ENCODE measurements at regions not wholly inside any gene's neighbourhood (a gene's known extent, or its start where the extent isn't known, plus 50 kb on each side); places are given as distances from the start of the nearest gene placed in this dataset.
"Not testable (repeated sequence)": the region's sequence is repeated elsewhere in the genome, so short reads cannot be mapped to it uniquely, and the experiment has no call there.

DNA sequence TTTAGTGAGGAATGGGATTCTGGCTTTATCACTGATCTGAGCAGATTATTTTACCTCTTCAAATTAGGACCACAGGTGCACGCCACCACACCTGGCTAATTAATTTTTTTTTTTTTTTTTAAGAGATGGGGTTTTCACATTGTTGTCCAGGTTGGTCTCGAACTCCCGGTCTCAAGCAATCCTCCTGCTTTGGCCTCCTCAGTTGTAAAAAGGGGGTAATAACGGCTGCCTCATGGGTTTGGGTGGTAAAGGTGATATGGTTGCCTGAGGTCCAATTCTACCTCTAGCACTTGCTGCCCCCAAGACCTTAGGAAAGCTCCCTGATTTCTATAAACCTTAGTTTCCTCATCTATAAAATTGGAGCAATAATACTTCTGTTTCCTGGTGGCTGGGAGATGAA lies 130.7 kb upstream of the HS3ST2 start:
- DNase-seq: no peak

DNA sequence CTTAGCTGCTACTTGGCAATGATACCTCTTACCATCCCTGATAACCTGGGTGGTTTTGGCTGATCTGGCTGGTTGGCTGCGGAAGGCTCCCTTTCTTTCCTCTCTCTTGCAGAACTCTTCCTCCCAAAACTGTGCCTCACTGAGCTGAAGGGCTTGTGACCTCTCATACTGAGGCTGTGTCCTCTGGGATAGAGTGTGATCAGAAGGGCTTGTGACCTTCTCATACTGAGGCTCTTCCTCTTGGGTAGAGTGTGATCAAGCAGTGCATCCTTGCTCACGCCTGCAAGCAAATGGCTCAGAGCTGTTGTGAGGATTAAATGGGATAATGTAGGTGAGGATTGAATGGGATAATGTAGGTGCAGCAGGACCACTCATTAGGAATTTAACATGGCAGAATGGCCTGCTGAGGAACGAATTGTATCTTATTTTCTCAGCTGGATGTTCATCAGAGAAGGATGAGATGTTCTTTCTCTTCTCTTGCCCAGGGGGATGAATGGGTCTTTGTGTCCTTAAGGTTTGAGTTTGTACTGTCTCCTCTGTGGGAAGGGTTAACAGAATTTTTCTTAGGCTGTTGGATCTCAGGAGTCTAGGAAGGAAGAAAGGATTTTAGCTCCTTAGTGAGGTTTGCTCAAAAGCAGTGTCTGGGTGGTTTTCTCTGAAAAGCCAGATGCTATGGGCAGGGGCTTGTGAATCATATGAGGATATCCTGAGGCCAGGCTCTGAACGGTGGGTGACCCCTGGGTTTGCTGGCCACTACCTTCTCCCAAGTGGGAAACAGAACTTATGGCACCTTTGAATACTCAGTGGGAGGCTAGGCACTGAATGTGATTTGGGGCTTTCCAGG lies 130.0 kb upstream of the HS3ST2 start:
- no peak for DNase-seq

DNA sequence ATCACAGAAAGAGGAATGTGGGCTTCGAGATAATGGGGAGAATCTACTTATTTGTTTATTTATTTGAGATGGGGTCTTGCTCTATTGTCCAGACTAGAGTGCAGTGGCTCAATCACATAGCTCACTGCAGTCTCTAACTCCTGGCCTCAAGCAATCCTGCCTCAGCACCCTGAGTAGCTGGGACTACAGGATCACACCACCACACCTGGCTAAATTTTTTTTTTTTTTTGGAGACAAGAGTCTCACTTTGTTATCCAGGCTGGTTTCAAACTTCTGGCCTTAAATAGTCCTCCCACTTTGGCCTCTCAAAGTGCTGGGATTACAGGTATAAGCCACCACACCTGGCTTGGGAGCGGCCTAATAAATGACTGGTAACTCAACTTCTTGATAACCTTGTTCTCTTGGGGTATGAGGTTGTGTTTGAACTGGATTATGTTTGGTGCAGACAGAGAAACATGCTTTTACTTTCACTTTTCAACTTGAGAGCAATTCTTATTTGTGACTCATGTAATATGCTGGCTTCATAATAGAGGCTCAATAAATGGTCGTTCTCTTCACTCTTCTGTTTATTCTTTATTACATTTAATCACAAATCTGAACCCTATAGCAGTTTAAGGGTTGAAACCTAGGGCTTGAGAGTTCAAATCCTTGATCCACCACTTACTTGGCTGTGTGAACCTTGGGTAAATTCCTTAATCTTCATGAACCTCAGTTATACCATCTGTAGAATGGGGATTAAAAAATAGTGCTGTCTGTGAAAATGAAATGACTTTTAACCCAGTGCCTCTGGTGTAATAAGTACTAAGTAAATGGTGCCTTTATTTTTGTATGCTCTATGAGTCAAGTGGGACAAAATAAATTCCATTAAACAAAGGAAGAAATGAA lies 129.1 kb upstream of the HS3ST2 start:
- DNase-seq: no peak

DNA sequence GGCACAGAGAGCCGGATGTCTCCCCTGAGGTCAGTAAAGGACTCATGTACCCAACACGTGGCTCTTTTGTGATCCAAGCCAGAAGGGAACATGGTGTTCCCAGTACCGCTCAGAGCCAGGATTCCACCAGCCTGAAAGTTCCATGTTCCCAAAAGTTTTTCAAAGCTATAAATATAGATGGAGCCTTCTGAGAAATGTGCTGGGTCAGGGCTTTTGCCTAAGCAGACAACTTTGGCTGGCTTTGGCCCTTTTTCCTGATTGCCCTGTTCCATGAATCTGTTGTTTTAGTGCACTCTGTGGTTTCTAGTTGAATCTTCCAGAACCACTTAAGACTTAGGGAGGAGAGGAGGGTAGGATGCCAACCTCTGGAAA lies 128.5 kb upstream of the HS3ST2 start:
- no peak for DNase-seq

DNA sequence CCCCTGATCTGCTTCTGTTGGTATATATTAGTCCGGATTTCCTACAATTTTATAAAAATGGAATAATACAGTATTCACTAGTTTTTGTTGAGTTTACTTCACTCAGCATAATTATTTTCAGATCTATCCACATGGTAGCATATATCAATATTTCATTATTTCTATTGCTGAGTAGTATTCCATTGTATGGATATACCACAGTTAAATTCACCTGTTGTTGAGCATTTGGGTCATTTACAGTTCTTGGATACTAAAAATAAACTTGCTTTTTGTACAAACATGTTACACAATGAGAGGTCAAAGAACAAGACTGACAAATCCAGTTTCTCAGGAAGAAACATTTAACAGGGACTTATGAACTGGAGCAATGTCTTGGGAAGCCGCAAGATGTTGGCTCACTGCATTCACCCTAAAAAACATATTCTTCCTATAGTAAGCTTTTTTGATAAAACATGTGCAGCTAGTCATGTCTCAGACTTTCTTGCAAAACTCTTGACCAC lies 126.9 kb upstream of the HS3ST2 start:
- DNase-seq: no peak

DNA sequence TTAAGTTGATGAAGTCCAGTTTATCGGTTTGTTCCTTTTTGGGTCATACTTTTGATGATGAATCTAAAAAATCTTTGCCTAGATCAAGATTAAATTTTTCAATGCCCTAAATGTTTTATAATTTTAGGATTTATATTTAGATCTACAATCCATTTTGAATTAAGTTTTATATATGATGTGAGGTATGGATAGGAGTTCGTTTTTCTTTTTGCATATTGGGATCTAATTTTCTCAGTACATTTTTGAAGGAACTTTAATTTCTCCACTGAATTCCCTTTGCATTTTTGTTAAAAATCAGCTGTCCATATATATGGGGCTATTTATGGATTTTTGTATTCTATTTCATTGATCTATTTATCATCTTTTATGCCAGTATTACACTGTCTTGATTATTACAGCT lies 125.5 kb upstream of the HS3ST2 start:
- DNase-seq: no peak

DNA sequence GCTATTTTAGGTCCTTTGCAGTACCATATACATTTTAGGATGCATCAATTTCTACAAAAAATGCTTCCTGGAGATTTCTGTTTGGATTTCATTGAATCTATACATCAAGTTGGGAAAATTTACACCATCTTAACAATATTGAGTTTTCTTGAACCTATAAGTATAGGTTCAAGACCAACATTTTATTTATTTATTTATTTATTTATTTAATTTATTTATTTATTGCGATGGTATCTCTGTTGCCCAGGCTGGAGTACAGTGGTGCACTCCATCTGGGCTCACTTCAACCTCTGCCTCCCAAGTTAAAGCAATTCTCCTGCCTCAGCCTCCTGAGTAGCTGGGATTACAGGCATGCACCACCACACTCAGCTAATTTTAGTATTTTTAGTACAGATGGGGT lies 125.0 kb upstream of the HS3ST2 start:
- DNase-seq: no peak

DNA sequence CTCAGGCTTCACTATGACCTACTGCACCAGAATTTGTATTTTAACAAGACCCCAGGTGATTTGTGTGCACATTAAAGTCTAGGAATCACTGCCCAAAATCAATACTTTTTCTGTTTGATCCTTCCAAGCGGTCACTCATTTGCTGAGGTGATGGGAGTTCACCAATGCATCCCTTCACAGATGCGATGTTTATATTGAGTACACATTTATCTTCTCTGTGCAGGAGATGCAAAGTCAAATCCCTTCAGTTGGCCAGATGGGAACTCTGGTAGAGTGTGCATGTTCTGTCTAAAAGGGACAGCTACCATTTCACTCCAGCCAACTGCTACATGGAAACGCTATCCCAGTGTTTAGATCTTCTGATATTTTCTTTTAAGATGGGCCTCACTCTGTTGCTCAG lies 122.6 kb upstream of the HS3ST2 start:
- no peak for DNase-seq

DNA sequence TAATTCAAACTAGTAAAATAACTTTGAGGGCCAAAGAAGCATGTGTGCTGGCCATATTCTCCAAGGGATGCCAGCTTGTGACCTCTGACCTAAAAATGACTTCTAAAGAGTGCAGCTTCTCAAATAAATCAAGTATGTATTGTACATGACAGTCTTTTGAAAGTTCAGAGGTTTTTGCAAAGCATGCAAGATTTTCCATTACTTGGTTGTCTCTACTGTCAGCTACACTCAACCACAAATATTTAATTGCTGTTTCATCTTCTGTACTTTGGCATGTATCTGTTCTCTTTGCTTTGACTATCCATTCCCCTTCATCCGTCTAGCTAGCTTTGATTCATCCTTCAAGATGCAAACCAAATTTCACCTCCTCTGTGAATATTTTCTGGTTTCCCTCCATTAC lies 121.9 kb upstream of the HS3ST2 start:
- no peak for DNase-seq

DNA sequence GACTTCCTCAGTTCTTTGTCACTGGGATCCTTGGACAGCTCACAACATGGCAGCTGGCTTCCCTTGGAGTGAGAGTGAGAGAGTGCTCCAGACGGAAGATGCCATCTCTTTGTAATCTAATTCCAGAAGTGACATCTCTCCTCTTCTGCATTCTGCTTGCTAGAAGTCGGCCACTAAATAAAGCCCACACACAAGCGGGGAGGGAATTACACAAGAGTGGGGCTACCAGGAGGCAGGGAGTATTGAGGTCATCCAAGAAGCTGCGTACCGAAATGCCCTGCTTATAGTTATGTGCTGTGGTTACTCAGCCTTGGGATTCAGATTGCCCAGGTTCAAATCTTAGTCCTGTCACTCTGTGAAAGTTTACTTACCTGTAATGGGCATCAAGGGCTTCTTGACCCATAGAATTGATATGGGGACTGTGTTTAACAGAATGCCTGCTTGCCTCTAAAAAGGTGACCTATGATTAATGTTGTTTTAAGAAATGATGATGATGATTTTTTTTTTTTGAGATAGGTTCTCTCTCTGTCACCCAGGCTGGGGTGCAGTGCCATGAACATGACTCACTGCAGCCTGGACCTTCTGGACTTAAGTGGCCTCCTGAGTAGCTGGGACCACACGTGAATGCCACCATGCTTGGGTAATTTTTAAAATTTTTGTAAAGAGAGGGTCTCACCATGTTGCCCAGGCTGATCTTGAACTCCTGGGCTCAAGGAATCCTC lies 120.9 kb upstream of the HS3ST2 start:
- no peak for DNase-seq

DNA sequence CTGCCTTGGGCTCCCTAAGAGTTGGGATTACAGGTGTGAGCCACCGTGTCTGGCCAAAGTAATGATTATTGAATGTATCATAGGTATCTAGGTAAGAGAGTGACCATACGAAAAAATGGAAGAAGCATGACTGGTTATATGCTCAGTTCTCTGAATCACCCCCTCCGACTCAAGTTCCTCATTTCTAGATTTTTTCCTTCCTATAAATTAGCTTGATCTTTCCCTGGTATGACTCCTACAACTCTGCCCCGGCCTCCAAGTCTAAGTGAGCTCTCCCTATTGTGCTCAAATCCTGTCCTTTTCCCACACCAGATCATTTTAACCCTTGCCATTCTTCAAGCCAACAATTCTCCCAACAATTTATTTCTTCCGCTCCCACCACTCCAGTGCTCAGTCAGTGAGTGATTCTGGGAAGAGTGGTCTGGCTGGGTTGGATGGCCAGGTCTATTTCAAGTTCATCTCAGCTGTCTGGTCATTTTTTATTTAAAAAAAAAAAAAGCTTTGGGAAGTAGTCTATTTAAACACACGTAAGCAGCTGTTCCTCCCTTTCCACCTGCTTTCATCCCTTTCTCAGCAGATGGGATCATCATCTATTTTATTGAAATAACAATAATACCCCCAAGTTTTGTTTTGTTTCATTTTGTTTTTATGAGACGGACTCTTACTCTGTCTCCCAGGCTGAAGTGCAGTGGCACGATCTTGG lies 120.2 kb upstream of the HS3ST2 start:
- DNase-seq: no peak

DNA sequence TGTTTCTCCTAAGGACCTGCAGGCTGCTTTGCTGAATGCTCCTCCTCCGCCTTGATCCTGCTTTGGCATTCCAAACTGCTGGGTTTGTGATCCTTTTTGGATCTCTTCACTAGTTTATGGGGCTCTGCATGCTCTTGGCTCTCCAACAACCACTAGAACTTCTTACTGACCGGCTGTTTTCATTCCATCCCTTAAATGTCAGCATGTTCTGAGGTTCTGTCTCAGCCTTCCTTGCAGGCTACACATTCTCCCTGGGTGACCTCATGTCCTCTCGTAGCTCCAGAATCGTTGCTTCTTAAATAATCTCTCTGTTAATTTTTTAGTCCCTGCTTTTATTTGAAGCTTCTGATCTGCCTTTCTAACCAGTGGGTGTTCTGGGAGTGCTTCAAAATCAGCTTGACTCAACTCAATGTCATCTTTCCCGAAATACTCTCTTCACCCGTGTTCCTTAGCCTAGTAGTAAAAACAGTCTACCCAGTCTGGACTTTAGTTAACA lies 119.0 kb upstream of the HS3ST2 start:
- DNase-seq: no peak

DNA sequence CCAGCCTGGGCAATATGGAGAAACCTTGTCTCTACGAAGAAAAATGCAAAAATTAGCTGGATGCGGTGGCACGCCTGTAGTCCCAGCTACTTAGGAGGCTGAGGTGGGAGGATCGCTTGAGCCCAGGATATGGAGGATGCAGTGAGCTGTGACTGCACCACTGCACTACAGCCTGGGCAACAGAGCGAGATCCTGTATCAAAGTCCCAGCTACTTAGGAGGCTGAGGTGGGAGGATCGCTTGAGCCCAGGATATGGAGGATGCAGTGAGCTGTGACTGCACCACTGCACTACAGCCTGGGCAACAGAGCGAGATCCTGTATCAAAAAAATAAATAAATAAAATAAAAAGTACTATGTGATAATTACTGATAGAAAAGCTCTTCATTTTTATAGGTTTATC lies 118.2 kb upstream of the HS3ST2 start:
- DNase-seq: not testable (repeated sequence)

DNA sequence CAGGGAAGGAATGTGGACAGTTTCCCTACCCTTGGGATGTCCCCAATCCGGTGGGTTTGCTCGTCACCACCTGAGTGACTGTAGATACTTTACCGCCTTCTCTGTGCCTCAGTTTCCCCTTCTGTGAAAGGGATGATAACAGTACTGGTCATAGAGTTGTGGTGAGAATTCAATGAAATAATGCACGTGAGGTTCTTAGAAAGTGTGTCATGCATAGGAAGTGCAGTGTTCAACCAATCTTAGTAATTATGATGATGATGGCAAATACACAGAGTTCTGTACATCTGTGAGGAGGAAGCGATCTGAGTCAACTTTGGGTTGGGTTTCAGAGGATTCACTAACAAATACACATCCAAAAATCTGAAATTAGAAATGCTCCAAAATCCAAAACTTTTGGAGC lies 114.6 kb upstream of the HS3ST2 start:
- no peak for DNase-seq

DNA sequence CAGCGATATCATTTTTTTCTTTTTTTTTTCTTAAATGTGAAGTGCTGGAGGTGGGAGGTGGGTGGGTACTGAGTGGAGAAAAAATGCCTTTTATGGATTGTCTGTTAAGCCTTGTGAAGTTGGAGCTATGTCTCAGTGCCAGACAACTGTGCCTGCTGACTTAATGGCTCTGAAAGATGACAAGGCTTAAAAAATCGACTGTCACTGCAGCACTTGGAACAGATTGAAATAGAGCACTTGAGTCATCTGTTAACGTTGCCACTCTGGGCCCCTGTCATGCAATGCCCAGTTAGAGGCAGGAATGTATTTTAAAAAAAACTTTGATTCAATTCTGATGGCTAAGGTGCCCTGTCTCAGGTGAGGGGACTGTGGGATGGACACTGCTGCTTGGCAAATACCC lies 108.2 kb upstream of the HS3ST2 start:
- no peak for DNase-seq

DNA sequence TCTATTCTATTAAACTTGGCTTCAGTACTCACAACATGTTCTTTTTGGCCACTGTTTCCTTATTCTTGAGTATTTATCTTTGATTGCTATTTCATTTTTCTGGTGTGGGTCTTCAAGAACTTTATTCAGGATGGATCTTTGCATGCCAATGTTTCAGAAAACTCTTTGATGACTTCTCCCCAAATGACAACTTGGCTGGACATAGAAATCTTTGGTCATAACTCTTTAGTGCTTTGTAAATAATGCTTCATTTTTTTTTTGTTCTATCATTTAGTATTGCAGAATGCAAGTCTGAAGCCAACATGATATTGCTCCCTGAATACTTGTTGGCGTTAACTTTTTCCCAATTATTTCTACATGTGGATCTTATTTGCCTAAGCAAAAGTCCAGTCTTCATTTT lies 103.6 kb upstream of the HS3ST2 start:
- no peak for DNase-seq

DNA sequence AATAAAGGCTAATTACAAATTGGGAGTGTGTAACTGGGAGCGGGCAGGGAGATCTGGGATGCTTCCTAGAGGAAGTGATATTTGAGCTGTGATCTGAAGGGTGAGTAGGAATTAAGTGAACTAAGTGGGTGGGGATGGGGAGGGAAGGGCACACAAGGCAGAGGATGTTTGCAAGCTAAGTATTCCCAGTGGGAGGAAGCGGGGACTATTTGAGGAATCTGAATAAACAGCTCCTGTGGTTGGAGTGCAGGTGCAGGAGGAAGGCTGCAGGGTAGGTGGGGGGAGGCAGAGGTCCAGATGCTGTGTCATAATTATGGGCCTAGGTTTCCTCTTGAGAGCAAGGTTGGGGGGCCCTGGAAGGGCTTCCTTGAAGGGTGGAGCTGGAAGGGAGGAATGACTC lies 102.1 kb upstream of the HS3ST2 start:
- no peak for DNase-seq

DNA sequence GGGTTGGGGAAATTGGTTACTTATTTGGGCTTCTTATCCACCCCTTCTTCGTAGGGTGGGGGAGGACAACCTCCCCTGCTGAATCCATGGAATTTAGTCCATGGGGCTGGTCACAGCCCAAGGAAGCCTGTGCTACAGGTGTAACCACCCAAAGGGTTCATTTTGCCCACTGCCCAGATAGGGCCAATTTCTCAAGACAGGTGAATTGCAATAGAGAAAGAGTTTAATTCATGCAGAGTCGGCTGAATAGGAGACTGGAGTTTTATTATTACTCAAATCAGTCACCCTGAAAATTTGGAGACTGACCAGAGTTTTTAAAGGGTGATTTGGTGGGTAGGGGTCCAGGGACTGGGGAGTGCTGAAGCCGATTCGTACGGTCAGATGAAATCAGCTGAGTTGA lies 101.5 kb upstream of the HS3ST2 start:
- no peak for DNase-seq

DNA sequence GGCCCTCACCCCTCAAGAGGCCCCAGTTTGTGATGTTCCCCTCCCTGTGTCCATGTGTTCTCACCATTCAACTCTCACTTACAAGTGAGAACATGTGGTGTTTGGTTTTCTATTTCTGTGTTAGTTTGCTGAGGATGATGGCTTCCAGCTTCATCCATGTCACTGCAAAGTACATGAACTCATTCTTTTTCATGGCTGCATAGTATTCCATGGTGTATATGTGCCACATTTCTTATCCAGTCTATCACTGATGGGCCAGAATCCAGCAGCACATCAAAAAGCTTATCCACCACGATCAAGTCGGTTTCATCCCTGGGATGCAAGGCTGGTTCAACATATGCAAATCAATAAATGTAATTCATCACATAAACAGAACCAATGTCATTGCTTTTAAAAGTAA lies 95.4 kb upstream of the HS3ST2 start:
- not testable (repeated sequence) for DNase-seq

DNA sequence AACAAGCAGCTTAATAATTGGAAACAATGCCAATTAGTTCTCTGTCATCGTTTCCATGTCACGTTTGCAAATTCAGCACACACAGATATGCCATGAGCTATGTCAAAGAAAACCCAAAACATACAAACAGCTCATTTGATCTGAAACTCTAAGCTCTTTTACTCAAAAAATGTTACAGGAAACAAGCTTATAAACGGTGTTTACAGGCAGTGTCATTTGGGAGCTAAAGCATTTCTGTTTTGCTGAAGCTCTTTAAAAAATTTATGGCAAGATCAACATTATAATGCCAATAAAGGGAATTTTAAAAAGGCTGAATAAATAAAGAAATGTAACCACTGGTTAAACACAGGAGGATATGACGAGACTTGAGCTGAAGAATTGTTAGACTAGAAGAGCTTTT lies 94.0 kb upstream of the HS3ST2 start:
- DNase-seq: no peak

DNA sequence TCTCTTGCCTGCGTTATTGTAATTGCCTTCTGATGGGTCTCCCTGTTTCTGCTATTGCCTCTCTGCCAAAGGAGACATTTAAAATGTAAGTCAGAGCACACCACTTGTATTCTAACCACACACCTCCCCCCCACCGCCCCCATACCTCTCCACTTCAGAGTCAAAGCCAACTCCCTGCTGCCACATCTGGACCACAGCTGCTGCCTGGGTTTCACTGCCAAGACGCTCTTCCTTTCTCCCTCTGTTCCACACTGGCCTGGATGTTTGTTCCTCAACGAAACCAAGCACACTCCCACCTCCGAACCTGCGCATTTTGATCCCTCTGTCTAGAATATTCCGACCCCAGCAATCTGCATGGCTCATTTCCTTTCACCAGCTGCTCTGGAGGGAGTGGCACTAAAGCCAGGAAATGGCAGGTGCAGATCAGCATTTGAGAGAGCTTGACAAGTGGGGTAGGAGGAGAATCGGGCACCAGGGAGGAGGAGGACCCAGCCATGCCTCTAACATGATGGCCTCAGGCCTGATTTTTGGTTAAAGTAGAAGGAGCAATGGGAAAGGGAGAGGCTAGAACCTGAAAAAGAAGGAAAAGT lies 92.4 kb upstream of the HS3ST2 start:
- DNase-seq: no peak
